ENCODE measurements at regions not wholly inside any gene's neighbourhood (a gene's known extent, or its start where the extent isn't known, plus 50 kb on each side); places are given as distances from the start of the nearest gene placed in this dataset.

- TF ChIP-seq, protein P1, sequence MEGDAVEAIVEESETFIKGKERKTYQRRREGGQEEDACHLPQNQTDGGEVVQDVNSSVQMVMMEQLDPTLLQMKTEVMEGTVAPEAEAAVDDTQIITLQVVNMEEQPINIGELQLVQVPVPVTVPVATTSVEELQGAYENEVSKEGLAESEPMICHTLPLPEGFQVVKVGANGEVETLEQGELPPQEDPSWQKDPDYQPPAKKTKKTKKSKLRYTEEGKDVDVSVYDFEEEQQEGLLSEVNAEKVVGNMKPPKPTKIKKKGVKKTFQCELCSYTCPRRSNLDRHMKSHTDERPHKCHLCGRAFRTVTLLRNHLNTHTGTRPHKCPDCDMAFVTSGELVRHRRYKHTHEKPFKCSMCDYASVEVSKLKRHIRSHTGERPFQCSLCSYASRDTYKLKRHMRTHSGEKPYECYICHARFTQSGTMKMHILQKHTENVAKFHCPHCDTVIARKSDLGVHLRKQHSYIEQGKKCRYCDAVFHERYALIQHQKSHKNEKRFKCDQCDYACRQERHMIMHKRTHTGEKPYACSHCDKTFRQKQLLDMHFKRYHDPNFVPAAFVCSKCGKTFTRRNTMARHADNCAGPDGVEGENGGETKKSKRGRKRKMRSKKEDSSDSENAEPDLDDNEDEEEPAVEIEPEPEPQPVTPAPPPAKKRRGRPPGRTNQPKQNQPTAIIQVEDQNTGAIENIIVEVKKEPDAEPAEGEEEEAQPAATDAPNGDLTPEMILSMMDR (conservative IDR thresholded peaks at IDR 0.05; ENCODE audit: low read depth, low read length), result no peak
- no peak for TF ChIP-seq EZH2 (IDR thresholded peaks at IDR 0.05; ENCODE audit: borderline replicate concordance, low read depth, low read length, poor library complexity, severe bottlenecking)
Observed at GRCh38 chr2:129296396-129296795, 683.1 kb upstream of the RAB6C start.

Measured in A673 (cell line).